C4-2B (cell line): ENCODE measurements at regions not wholly inside any gene's neighbourhood (a gene's known extent, or its start where the extent isn't known, plus 50 kb on each side); places are given as distances from the start of the nearest gene placed in this dataset.
A peak's percentile ranks its signal among the peaks of the same experiment; 100 is the strongest.

ENCODE experiments used
- H3K27ac ChIP-seq: fragments of 450-650 bp; 2 replicates; pipeline ENCODE4 v1.5.1; 2017
- CTCF ChIP-seq: fragments of 450-650 bp; conservative IDR thresholded peaks from 2 replicates; pipeline ENCODE4 v1.5.1; 2017; ENCODE audit warnings: mild to moderate bottlenecking
- ZFX ChIP-seq: fragments of 450-650 bp; IDR thresholded peaks from 2 replicates; pipeline ENCODE4 v1.6.1; 2017

GRCh38 chr17:22409160-22409751 lies 716.9 kb downstream of the KCNJ18 start:
- no peak for TF ChIP-seq ZFX
- peak; percentile 29 for TF ChIP-seq CTCF
- H3K27ac ChIP-seq = no peak overlapping the region

DNA sequence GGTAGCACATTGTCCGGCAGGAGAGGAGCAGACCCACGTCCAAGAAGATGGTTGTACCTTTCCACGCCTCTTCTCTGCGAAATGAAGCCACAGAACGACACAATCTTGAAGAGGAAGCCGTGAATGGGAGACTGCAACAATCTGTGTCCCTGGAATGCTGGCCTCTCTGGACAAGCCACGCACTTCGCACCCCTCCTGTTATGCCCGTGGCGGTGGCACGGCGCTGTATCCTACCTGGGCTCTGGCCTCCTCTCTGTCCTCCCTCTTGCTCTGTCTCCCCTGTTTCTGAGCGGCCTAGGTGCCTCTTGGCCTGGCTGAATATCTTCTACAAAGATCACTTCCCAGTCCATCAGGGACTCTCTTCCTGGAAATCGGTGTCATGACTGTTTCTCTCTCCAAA lies 717.8 kb downstream of the KCNJ18 start:
- no peak overlapping the region for H3K27ac ChIP-seq
- TF ChIP-seq CTCF = no peak
- TF ChIP-seq ZFX = no peak

DNA sequence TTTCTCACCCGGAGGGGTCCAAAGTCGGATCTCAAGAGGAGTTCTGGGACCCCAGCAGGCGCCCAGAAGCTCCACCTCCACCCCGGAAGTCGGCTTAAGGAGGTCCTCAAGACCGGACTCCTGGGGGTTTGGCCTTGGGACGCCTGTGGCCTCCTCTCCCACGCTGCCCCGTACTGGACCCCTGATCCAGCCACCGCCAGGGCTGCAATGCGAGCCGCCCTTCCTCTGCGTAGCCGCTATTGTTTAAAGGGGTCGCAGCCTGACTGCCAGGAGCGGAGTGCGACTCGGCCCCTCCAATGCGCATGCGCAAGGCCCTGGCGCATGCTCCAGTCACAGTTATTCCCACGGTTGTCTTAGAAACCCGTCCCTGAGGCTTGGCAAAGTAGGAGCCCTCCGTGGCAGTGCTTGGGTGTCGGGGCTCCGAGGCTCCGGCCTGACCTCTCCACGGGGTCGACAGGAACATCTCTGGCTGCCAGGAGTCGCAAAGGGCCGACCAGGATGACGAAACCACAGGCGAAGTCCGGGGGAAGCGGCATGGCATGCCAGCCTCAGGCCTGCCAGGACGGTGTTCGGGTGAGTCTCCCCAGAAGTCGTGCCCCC lies 719.0 kb downstream of the KCNJ18 start:
- TF ChIP-seq CTCF (no peak), ZFX (no peak)
- H3K27ac ChIP-seq = peak overlapping the region; percentile 20

GRCh38 chr17:22435231-22435974 lies 743.1 kb downstream of the KCNJ18 start:
- TF ChIP-seq ZFX = peak; percentile 24; the same call in 1 of the 2 replicates
- TF ChIP-seq CTCF = no peak
- H3K27ac ChIP-seq = peak overlapping the region; percentile 46

GRCh38 chr17:22441776-22442175 lies 749.5 kb downstream of the KCNJ18 start:
- H3K27ac ChIP-seq = no peak overlapping the region
- TF ChIP-seq CTCF (no peak), ZFX (no peak)

DNA sequence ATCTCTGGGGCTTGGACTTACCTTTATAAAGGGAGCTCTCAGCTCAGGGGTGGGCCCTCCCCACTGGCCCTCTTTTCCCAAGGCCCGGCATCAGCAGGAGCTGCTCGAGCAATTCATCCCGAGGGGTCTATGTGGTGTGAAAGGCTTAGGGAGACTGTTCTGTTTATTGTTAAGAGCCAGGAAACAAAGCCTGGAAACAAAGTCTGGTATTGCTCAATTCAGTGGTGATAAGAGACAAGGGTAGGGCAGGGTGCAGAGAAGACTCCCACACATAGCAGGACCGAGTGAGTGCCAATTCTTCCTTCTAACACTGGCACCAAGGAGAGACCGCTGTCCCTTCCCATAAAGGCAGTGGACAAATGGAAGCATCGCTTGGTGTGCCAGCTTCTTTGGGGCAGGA lies 750.7 kb downstream of the KCNJ18 start:
- TF ChIP-seq CTCF (no peak), ZFX (no peak)
- no peak overlapping the region for H3K27ac ChIP-seq

GRCh38 chr17:22453181-22453580 lies 760.9 kb downstream of the KCNJ18 start:
- no peak for TF ChIP-seq CTCF
- TF ChIP-seq ZFX = no peak
- H3K27ac ChIP-seq = no peak overlapping the region
